ENCODE measurements at regions not wholly inside any gene's neighbourhood (a gene's known extent, or its start where the extent isn't known, plus 50 kb on each side); places are given as distances from the start of the nearest gene placed in this dataset.

- POLR2A ChIA-PET: no interaction called here
- H3K36me3 ChIP-seq (ENCODE audit: control insufficient read depth in 1 of 2, insufficient read depth in 2 of 2, low read length in 2 of 2): no peaks in the 10 kb centered on the region
- peak overlapping the region; percentile 36 for H3K4me2 ChIP-seq (ENCODE audit: low read length)
- H3K9me2 ChIP-seq (ENCODE audit: insufficient read depth): no peaks in the 10 kb centered on the region
- DNase-seq (ENCODE audit: low read depth, low spot score): no peak
- no peak overlapping the region for H2AFZ ChIP-seq (ENCODE audit: low read depth, low read length, poor library complexity, severe bottlenecking)
- H4K20me1 ChIP-seq (ENCODE audit: insufficient read depth): no peaks in the 10 kb centered on the region
- CTCF ChIA-PET: no interaction called here
- H3K9ac ChIP-seq (ENCODE audit: low read length): no peak overlapping the region
- no peak overlapping the region for H3K4me3 ChIP-seq (replicated peaks in 1 of 2; ENCODE audit: low read depth in 1 of 2, low read length in 2 of 2)
- intact Hi-C loops (cut with micrococcal nuclease): no loop called here
- H3K27me3 ChIP-seq (ENCODE audit: insufficient read depth, low read length): no peaks in the 10 kb centered on the region
- no peaks in the 10 kb centered on the region for H3K79me2 ChIP-seq (ENCODE audit: insufficient read depth, low read length)
- RAD21 ChIA-PET (ENCODE audit: low non-redundant PET in 1 of 2, low total read pairs in 2 of 2, uncharacterized antibody in 2 of 2, unreplicated experiment in 2 of 2): no interaction called here
- H3K27ac ChIP-seq (ENCODE audit: low read depth, low read length): no peak overlapping the region
- peaks cover 11 to 33% of the 10 kb centered on the region in 2 experiments for H3K4me1 ChIP-seq (ENCODE audit: control insufficient read depth in 1 of 2, insufficient read depth in 2 of 2, low read length in 2 of 2)
- H3K9me3 ChIP-seq (ENCODE audit: control insufficient read depth in 1 of 2, insufficient read depth in 1 of 2, low read depth in 1 of 2, low read length in 2 of 2): no peaks in the 10 kb centered on the region
- ATAC-seq: no peak
- no TSS peak for BruUV-seq (replicated peaks)
- TF ChIP-seq CTCF (IDR thresholded peaks at IDR 0.05 in 2 of 3, conservative IDR thresholded peaks at IDR 0.05 in 1 of 3; ENCODE audit: borderline replicate concordance in 1 of 3, insufficient read depth in 1 of 3, low read depth in 2 of 3, low read length in 2 of 3): no peak
- TF ChIP-seq SP1 (IDR thresholded peaks at IDR 0.05; ENCODE audit: low read depth): no peak
- no peak for TF ChIP-seq RAD21 (IDR thresholded peaks at IDR 0.05; ENCODE audit: low read depth)
- no peak for TF ChIP-seq EZH2 (IDR thresholded peaks at IDR 0.05)
- TF ChIP-seq ZNF274 (IDR thresholded peaks at IDR 0.05; ENCODE audit: low read depth, low read length): no peak
- TF ChIP-seq EZH2phosphoT487 (IDR thresholded peaks at IDR 0.05; ENCODE audit: borderline replicate concordance): no peak
- TF ChIP-seq CBX3 (IDR thresholded peaks at IDR 0.05; ENCODE audit: low read depth): no peak
- no peak for TF ChIP-seq REST (IDR thresholded peaks at IDR 0.05; ENCODE audit: low read depth)
- no peak for TF ChIP-seq ELF1 (IDR thresholded peaks at IDR 0.05; ENCODE audit: borderline replicate concordance, low read depth)
- no peak for TF ChIP-seq CEBPB (IDR thresholded peaks at IDR 0.05; ENCODE audit: low read depth)
These were observed 114.5 kb downstream of the DACT1 start for GRCh38 chr14:58752289-58752688.
